GM12878 (cell line): ENCODE measurements at regions not wholly inside any gene's neighbourhood (a gene's known extent, or its start where the extent isn't known, plus 50 kb on each side); places are given as distances from the start of the nearest gene placed in this dataset.

Experiments
- ESRRA ChIP-seq: IDR thresholded peaks from 2 replicates; pipeline ENCODE4 v1.6.1; 2012; ENCODE audit warnings: mild to moderate bottlenecking, low read length, improper control_type of control experiment
- EZH2 ChIP-seq: IDR thresholded peaks from 2 replicates; pipeline ENCODE4 v1.6.1; 2012; ENCODE audit warnings: low read depth, mild to moderate bottlenecking, control low read depth, inconsistent platforms, low read length, borderline replicate concordance; ENCODE audit not compliant: control insufficient read depth
- FOS ChIP-seq: IDR thresholded peaks from 3 replicates; pipeline ENCODE4 v1.6.1; 2011; ENCODE audit warnings: borderline replicate concordance; ENCODE audit not compliant: insufficient read length; ENCODE audit errors: extremely low read depth
- GABPA ChIP-seq: IDR thresholded peaks from 2 replicates; pipeline ENCODE4 v1.6.1; 2014; ENCODE audit warnings: antibody characterized with exemption, low read depth, mild to moderate bottlenecking, inconsistent platforms
- IRF4 ChIP-seq: IDR thresholded peaks from 2 replicates; pipeline ENCODE4 v1.6.1; 2011; ENCODE audit warnings: low read depth, low read length
- KAT2A ChIP-seq: conservative IDR thresholded peaks from 2 replicates; pipeline ENCODE4 v1.6.1; 2011; ENCODE audit warnings: low read depth, low read length; ENCODE audit not compliant: control insufficient read depth
- MEF2A ChIP-seq: IDR thresholded peaks from 2 replicates; pipeline ENCODE4 v1.6.1; 2011; ENCODE audit warnings: low read depth, mild to moderate bottlenecking, low read length, moderate library complexity; ENCODE audit not compliant: insufficient read depth
- MXI1 ChIP-seq: fragments of 150-350 bp; IDR thresholded peaks from 2 replicates; pipeline ENCODE4 v1.6.1; 2011; ENCODE audit warnings: low read depth, mild to moderate bottlenecking, inconsistent platforms, low read length, improper control_type of control experiment
- TAF1 ChIP-seq: IDR thresholded peaks from 2 replicates; pipeline ENCODE4 v1.6.1; 2011; ENCODE audit warnings: mild to moderate bottlenecking, low read depth, low read length, borderline replicate concordance
- TF ChIP-seq, protein P1 (sequence below), 3 experiments: IDR thresholded peaks in 2 of 3; conservative IDR thresholded peaks in 1 of 3; 2 replicates each; pipeline ENCODE4 v1.5.1; 2011; ENCODE audit warnings: low read depth in 3 of 3, low read length in 3 of 3, mild to moderate bottlenecking in 3 of 3, control low read depth in 2 of 3, moderate library complexity in 2 of 3, inconsistent platforms in 1 of 3, mixed read lengths in 1 of 3; ENCODE audit not compliant: control insufficient read depth in 2 of 3, insufficient read depth in 1 of 3; ENCODE audit errors: extremely low read depth in 1 of 3
- TF ChIP-seq, protein P2 (sequence below): fragments of 150-350 bp; IDR thresholded peaks from 2 replicates; pipeline ENCODE4 v1.6.1; 2016; ENCODE audit warnings: low read depth, low read length
- TF ChIP-seq, protein P3 (sequence below): IDR thresholded peaks from 2 replicates; pipeline ENCODE4 v1.6.1; 2011; ENCODE audit warnings: low read depth, mild to moderate bottlenecking, low read length, moderate library complexity, borderline replicate concordance; ENCODE audit errors: extremely low read depth
- TF ChIP-seq, protein P4 (sequence below): fragments of 450-650 bp; formaldehyde crosslinking; IDR thresholded peaks from 2 replicates; pipeline ENCODE4 v1.4.0; 2022; ENCODE audit warnings: mild to moderate bottlenecking, moderate library complexity
- TF ChIP-seq, protein P5 (sequence below): IDR thresholded peaks from 2 replicates; pipeline ENCODE4 v1.6.1; 2011; ENCODE audit warnings: low read depth, low read length, improper control_type of control experiment, borderline replicate concordance

DNA sequence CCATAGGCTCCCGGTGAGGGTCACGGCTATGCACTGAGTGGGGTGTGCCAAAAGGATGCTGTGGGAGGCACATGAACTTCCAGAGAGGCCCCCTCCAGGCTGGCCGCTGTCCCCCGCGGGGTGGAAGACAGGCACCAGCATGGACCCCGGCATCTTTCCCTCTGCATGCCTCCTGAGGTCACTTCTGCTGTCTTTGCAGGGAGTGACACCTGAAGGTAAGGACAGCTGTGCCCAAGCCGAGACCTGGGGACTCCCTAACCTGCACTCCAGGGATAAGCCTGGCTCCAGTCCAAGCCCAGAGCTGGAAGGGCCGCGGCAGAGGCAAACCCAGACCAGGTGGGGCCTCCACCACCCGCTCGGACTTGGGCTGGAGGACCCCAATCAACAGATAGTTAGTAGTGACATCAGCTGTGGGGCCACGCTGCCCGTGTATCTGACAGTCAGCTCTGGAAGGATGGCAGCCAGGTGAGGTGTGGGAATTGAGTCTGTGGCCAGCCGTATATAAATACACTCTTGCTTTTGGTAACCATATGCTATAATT lies 340.7 kb upstream of the MKI67 start:
- TF ChIP-seq, protein P1, sequence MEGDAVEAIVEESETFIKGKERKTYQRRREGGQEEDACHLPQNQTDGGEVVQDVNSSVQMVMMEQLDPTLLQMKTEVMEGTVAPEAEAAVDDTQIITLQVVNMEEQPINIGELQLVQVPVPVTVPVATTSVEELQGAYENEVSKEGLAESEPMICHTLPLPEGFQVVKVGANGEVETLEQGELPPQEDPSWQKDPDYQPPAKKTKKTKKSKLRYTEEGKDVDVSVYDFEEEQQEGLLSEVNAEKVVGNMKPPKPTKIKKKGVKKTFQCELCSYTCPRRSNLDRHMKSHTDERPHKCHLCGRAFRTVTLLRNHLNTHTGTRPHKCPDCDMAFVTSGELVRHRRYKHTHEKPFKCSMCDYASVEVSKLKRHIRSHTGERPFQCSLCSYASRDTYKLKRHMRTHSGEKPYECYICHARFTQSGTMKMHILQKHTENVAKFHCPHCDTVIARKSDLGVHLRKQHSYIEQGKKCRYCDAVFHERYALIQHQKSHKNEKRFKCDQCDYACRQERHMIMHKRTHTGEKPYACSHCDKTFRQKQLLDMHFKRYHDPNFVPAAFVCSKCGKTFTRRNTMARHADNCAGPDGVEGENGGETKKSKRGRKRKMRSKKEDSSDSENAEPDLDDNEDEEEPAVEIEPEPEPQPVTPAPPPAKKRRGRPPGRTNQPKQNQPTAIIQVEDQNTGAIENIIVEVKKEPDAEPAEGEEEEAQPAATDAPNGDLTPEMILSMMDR (IDR thresholded peaks at IDR 0.05 in 2 of 3, conservative IDR thresholded peaks at IDR 0.05 in 1 of 3; ENCODE audit: control insufficient read depth in 2 of 3, extremely low read depth in 1 of 3, insufficient read depth in 1 of 3, low read depth in 3 of 3, low read length in 3 of 3), result no peak
- TF ChIP-seq MEF2A, result no peak
- TF ChIP-seq TAF1, result no peak
- TF ChIP-seq, protein P2, sequence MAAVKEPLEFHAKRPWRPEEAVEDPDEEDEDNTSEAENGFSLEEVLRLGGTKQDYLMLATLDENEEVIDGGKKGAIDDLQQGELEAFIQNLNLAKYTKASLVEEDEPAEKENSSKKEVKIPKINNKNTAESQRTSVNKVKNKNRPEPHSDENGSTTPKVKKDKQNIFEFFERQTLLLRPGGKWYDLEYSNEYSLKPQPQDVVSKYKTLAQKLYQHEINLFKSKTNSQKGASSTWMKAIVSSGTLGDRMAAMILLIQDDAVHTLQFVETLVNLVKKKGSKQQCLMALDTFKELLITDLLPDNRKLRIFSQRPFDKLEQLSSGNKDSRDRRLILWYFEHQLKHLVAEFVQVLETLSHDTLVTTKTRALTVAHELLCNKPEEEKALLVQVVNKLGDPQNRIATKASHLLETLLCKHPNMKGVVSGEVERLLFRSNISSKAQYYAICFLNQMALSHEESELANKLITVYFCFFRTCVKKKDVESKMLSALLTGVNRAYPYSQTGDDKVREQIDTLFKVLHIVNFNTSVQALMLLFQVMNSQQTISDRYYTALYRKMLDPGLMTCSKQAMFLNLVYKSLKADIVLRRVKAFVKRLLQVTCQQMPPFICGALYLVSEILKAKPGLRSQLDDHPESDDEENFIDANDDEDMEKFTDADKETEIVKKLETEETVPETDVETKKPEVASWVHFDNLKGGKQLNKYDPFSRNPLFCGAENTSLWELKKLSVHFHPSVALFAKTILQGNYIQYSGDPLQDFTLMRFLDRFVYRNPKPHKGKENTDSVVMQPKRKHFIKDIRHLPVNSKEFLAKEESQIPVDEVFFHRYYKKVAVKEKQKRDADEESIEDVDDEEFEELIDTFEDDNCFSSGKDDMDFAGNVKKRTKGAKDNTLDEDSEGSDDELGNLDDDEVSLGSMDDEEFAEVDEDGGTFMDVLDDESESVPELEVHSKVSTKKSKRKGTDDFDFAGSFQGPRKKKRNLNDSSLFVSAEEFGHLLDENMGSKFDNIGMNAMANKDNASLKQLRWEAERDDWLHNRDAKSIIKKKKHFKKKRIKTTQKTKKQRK, result no peak
- no peak for TF ChIP-seq ESRRA
- no peak for TF ChIP-seq EZH2
- no peak for TF ChIP-seq KAT2A
- TF ChIP-seq, protein P3, sequence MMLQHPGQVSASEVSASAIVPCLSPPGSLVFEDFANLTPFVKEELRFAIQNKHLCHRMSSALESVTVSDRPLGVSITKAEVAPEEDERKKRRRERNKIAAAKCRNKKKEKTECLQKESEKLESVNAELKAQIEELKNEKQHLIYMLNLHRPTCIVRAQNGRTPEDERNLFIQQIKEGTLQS, result no peak
- no peak for TF ChIP-seq FOS
- TF ChIP-seq GABPA, result no peak
- TF ChIP-seq, protein P4, sequence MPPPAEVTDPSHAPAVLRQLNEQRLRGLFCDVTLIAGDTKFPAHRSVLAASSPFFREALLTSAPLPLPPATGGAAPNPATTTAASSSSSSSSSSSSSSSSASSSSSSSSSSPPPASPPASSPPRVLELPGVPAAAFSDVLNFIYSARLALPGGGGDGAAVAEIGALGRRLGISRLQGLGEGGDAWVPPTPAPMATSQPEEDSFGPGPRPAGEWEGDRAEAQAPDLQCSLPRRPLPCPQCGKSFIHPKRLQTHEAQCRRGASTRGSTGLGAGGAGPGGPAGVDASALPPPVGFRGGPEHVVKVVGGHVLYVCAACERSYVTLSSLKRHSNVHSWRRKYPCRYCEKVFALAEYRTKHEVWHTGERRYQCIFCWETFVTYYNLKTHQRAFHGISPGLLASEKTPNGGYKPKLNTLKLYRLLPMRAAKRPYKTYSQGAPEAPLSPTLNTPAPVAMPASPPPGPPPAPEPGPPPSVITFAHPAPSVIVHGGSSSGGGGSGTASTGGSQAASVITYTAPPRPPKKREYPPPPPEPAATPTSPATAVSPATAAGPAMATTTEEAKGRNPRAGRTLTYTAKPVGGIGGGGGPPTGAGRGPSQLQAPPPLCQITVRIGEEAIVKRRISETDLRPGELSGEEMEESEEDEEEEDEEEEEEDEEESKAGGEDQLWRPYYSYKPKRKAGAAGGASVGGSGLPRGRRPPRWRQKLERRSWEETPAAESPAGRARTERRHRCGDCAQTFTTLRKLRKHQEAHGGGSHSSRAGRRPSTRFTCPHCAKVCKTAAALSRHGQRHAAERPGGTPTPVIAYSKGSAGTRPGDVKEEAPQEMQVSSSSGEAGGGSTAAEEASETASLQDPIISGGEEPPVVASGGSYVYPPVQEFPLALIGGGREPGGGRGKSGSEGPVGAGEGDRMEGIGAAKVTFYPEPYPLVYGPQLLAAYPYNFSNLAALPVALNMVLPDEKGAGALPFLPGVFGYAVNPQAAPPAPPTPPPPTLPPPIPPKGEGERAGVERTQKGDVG (CRISPR knock-in tag), result no peak
- TF ChIP-seq, protein P5, sequence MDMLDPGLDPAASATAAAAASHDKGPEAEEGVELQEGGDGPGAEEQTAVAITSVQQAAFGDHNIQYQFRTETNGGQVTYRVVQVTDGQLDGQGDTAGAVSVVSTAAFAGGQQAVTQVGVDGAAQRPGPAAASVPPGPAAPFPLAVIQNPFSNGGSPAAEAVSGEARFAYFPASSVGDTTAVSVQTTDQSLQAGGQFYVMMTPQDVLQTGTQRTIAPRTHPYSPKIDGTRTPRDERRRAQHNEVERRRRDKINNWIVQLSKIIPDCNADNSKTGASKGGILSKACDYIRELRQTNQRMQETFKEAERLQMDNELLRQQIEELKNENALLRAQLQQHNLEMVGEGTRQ, result no peak
- TF ChIP-seq MXI1, result no peak
- TF ChIP-seq IRF4, result no peak
